Thoracic aorta (tissue), 2 donors: ENCODE measurements at regions not wholly inside any gene's neighbourhood (a gene's known extent, or its start where the extent isn't known, plus 50 kb on each side); places are given as distances from the start of the nearest gene placed in this dataset.
"Not testable (repeated sequence)": the region's sequence is repeated elsewhere in the genome, so short reads cannot be mapped to it uniquely, and the experiment has no call there.

ENCODE experiments used
- ATAC-seq: fragments of 150-250 bp; one replicate; pipeline ENCODE4 v1.8.0; 2017; ENCODE audit warnings: low read depth; ENCODE audit not compliant: insufficient number of reproducible peaks, low FRiP score
- DNase-seq: peaks from one replicate; pipeline ENCODE4 v3.0.0-alpha.2; 2020; ENCODE audit warnings: low spot score
- H3K27ac ChIP-seq, 2 donors: fragments of 200-600 bp; sonication (generic); 1 replicate in 1 of 2; 2 replicates in 1 of 2; pipeline ENCODE4 v1.5.1; 2016; ENCODE audit warnings: mild to moderate bottlenecking in 2 of 2, moderate library complexity in 2 of 2
- H3K27me3 ChIP-seq: fragments of 200-600 bp; sonication (generic); replicated peaks from 2 replicates; pipeline ENCODE4 v1.6.0; 2016; ENCODE audit warnings: mild to moderate bottlenecking; ENCODE audit not compliant: insufficient read depth
- H3K36me3 ChIP-seq: fragments of 200-600 bp; sonication (generic); one replicate; pipeline ENCODE4 v1.5.1; 2016
- H3K4me1 ChIP-seq, 2 donors: fragments of 200-600 bp; sonication (generic); 1 replicate in 1 of 2; 2 replicates in 1 of 2; pipeline versions ENCODE4 v1.5.1 to v1.6.0; 2016; ENCODE audit warnings: low read depth in 2 of 2, mild to moderate bottlenecking in 1 of 2; ENCODE audit not compliant: control insufficient read depth in 1 of 2
- H3K4me3 ChIP-seq: fragments of 200-600 bp; sonication (generic); 2 replicates; pipeline ENCODE4 v1.5.1; 2016; ENCODE audit warnings: mild to moderate bottlenecking
- H3K9me3 ChIP-seq: fragments of 200-600 bp; sonication (generic); 2 replicates; pipeline ENCODE4 v1.5.1; 2016
- CTCF ChIP-seq: fragments of 200-600 bp; sonication (generic); IDR thresholded peaks from one replicate; pipeline ENCODE4 v1.5.1; 2019; ENCODE audit warnings: antibody characterized with exemption

- Histone ChIP-seq H3K36me3 (no peaks in the 10 kb centered on the region), H3K27ac (no peak overlapping the region), H3K4me3 (no peak overlapping the region), H3K27me3 (no peaks in the 10 kb centered on the region), H3K9me3 (no peaks in the 10 kb centered on the region), H3K4me1 (no peaks in the 10 kb centered on the region)
- no peak for TF ChIP-seq CTCF
- ATAC-seq (no peak), DNase-seq (no peak)
Measured at GRCh38 chrX:138875472-138875871, 164.0 kb upstream of the FGF13 start.

- H3K27me3 ChIP-seq, result no peaks in the 10 kb centered on the region
- no peak for TF ChIP-seq CTCF
Measured at GRCh38 chrX:138874271-138874935, 162.9 kb upstream of the FGF13 start.

GRCh38 chrX:138873640-138874039, 162.1 kb upstream of the FGF13 start:
- H3K36me3 ChIP-seq, H3K9me3 ChIP-seq, H3K4me3 ChIP-seq, ATAC-seq, H3K27me3 ChIP-seq, DNase-seq, H3K4me1 ChIP-seq, H3K27ac ChIP-seq: not testable (repeated sequence)

More at GRCh38 chrX:138874271-138874935, 162.9 kb upstream of the FGF13 start:
- H3K4me3 ChIP-seq, result no peak overlapping the region
- H3K9me3 ChIP-seq, result no peaks in the 10 kb centered on the region
- no peak for ATAC-seq
- no peak overlapping the region for H3K27ac ChIP-seq
- H3K36me3 ChIP-seq, result no peaks in the 10 kb centered on the region
- no peaks in the 10 kb centered on the region for H3K4me1 ChIP-seq
- DNase-seq, result no peak

GRCh38 chrX:138872537-138872936, 161.0 kb upstream of the FGF13 start:
- H3K36me3 ChIP-seq, result no peaks in the 10 kb centered on the region
- DNase-seq, result no peak
- no peaks in the 10 kb centered on the region for H3K9me3 ChIP-seq
- no peak overlapping the region for H3K4me3 ChIP-seq
- no peaks in the 10 kb centered on the region for H3K4me1 ChIP-seq
- no peak for TF ChIP-seq CTCF
- H3K27me3 ChIP-seq, result no peaks in the 10 kb centered on the region
- no peak overlapping the region for H3K27ac ChIP-seq
- no peak for ATAC-seq

- DNase-seq (no peak), ATAC-seq (no peak)
- H3K27ac ChIP-seq, result no peak overlapping the region
- no peaks in the 10 kb centered on the region for H3K4me1 ChIP-seq
- H3K9me3 ChIP-seq, result no peaks in the 10 kb centered on the region
- H3K36me3 ChIP-seq, result no peaks in the 10 kb centered on the region
- no peak for TF ChIP-seq CTCF
- no peak overlapping the region for H3K4me3 ChIP-seq
- no peaks in the 10 kb centered on the region for H3K27me3 ChIP-seq
Measured at GRCh38 chrX:138871739-138872138, 160.2 kb upstream of the FGF13 start.

- Histone ChIP-seq H3K4me1 (no peaks in the 10 kb centered on the region), H3K36me3 (no peaks in the 10 kb centered on the region), H3K9me3 (no peaks in the 10 kb centered on the region), H3K27me3 (no peaks in the 10 kb centered on the region), H3K4me3 (no peak overlapping the region), H3K27ac (no peak overlapping the region)
- no peak for TF ChIP-seq CTCF
- DNase-seq, result no peak
- ATAC-seq, result no peak
Measured at GRCh38 chrX:138866643-138867042, 155.1 kb upstream of the FGF13 start.
